GM12872 (cell line): ENCODE measurements at regions not wholly inside any gene's neighbourhood (a gene's known extent, or its start where the extent isn't known, plus 50 kb on each side); places are given as distances from the start of the nearest gene placed in this dataset.

Experiments used
- CTCF ChIP-seq: IDR thresholded peaks from 3 replicates; pipeline ENCODE4 v1.5.1; 2011; ENCODE audit warnings: low read depth, mild to moderate bottlenecking, low read length, moderate library complexity; ENCODE audit not compliant: insufficient read depth

GRCh38 chr17:73851091-73851490 lies 206.8 kb upstream of the SDK2 start:
- TF ChIP-seq CTCF, result no peak

- TF ChIP-seq CTCF, result no peak
Measured at GRCh38 chr17:73851921-73852320, 207.7 kb upstream of the SDK2 start.

GRCh38 chr17:73855720-73856333 lies 211.6 kb upstream of the SDK2 start:
- TF ChIP-seq CTCF, result no peak

- TF ChIP-seq CTCF, result no peak
Measured at GRCh38 chr17:73856556-73856955, 212.3 kb upstream of the SDK2 start.

- no peak for TF ChIP-seq CTCF
Measured at GRCh38 chr17:73861543-73861942, 217.3 kb upstream of the SDK2 start.

- TF ChIP-seq CTCF, result no peak
Measured at GRCh38 chr17:73863761-73864535, 219.7 kb upstream of the SDK2 start.

- TF ChIP-seq CTCF, result no peak
Measured at GRCh38 chr17:73865831-73866230, 221.6 kb upstream of the SDK2 start.
